ENCODE measurements at regions not wholly inside any gene's neighbourhood (a gene's known extent, or its start where the extent isn't known, plus 50 kb on each side); places are given as distances from the start of the nearest gene placed in this dataset.

DNA sequence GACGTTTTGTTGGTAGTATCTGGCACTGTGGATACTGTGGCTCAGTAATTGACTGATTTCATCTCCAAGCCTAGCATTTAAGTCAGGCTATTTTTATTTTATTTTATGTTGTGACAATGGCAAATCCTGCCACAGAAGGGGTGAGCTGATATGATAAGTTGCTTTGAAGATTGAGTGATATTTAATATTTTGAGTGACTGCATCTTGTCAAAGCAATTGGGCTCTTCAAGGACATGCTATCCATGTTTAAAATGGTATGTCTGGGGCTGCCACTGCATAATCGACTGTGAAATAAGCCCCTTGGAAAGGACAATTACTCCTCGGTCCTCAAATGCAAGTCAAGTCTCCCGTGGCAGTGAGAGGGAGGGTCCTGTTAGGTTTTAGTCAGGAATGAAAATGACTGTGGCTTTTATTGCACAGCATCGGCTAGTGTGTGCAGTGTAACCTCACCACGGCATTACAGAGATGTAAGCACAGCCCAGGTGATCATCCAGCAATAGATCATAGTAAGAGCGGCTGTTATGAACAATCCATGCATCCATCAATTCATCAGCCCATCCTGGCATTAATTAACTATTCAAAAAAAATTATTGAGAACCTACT is 178.2 kb downstream of the GBA3 start:
- DNase-seq (ENCODE audit: low spot score) = no peak

GRCh38 chr4:22869235-22869634 is 176.5 kb downstream of the GBA3 start:
- DNase-seq (ENCODE audit: low spot score) = no peak

Measured in AG08396 (cell line).